ENCODE measurements at regions not wholly inside any gene's neighbourhood (a gene's known extent, or its start where the extent isn't known, plus 50 kb on each side); places are given as distances from the start of the nearest gene placed in this dataset.
A peak's percentile ranks its signal among the peaks of the same experiment; 100 is the strongest.

- no peaks in the 10 kb centered on the region for H3K27me3 ChIP-seq (replicated peaks in 1 of 7)
- H3K27ac ChIP-seq: no peak overlapping the region
- no peaks in the 10 kb centered on the region for H3K4me1 ChIP-seq
- no peak overlapping the region for H3K4me3 ChIP-seq
- no peaks in the 10 kb centered on the region for H3K36me3 ChIP-seq
- no peak for DNase-seq
- WGBS, 5 donors: 41 to 68% (median 54%) methylated on average over 2 of the region's 2 CpGs
- intact Hi-C loops (cut with DNase I; ENCODE audit: low total_unique reads): no loop called here
- peaks cover 0 to 9% (median 0%) of the 10 kb centered on the region in 8 donors for H3K9me3 ChIP-seq
- no peak for TF ChIP-seq POLR2AphosphoS5 (IDR thresholded peaks at IDR 0.05)
- no peak for TF ChIP-seq CTCF (IDR thresholded peaks at IDR 0.05 in 8 of 11, conservative IDR thresholded peaks at IDR 0.05 in 3 of 11)
- no peak for TF ChIP-seq POLR2A (IDR thresholded peaks at IDR 0.05)
These were observed 652.5 kb downstream of the AMY1C start for GRCh38 chr1:104402178-104402577.

- Histone ChIP-seq H3K9me3 (peaks cover 0 to 18% (median 6%) of the 10 kb centered on the region in 8 donors), H3K27ac (no peak overlapping the region), H3K4me1 (no peaks in the 10 kb centered on the region), H3K36me3 (no peaks in the 10 kb centered on the region), H3K4me3 (no peak overlapping the region), H3K27me3 (replicated peaks in 1 of 7) (no peaks in the 10 kb centered on the region)
- intact Hi-C loops (cut with DNase I; ENCODE audit: low total_unique reads): no loop called here
- no peak for TF ChIP-seq POLR2A (IDR thresholded peaks at IDR 0.05)
- TF ChIP-seq CTCF (IDR thresholded peaks at IDR 0.05 in 8 of 11, conservative IDR thresholded peaks at IDR 0.05 in 3 of 11): no peak
- no peak for TF ChIP-seq POLR2AphosphoS5 (IDR thresholded peaks at IDR 0.05)
- DNase-seq: no peak
- 82 to 90% (median 84%) methylated on average over 1 of the region's 1 CpG for WGBS, 5 donors
These were observed 654.2 kb downstream of the AMY1C start for GRCh38 chr1:104403883-104404282.

GRCh38 chr1:104406728-104407127 lies 657.0 kb downstream of the AMY1C start:
- H3K27ac ChIP-seq: no peak overlapping the region
- intact Hi-C loops (cut with DNase I; ENCODE audit: low total_unique reads): no loop called here
- no peaks in the 10 kb centered on the region for H3K27me3 ChIP-seq (replicated peaks in 1 of 7)
- WGBS, 5 donors: 49 to 55% (median 50%) methylated on average over 2 of the region's 2 CpGs
- H3K9me3 ChIP-seq: peaks cover 0 to 22% (median 6%) of the 10 kb centered on the region in 8 donors
- H3K4me1 ChIP-seq: no peaks in the 10 kb centered on the region
- no peaks in the 10 kb centered on the region for H3K36me3 ChIP-seq
- H3K4me3 ChIP-seq: no peak overlapping the region
- TF ChIP-seq POLR2AphosphoS5 (IDR thresholded peaks at IDR 0.05) (no peak), CTCF (IDR thresholded peaks at IDR 0.05 in 8 of 11, conservative IDR thresholded peaks at IDR 0.05 in 3 of 11) (no peak), POLR2A (IDR thresholded peaks at IDR 0.05) (no peak)
- no peak for DNase-seq

- DNase-seq: peak; percentile 53
- Histone ChIP-seq H3K27me3 (replicated peaks in 1 of 7) (no peaks in the 10 kb centered on the region), H3K36me3 (no peaks in the 10 kb centered on the region), H3K4me3 (no peak overlapping the region), H3K27ac (no peak overlapping the region), H3K4me1 (no peaks in the 10 kb centered on the region), H3K9me3 (peaks cover 0 to 22% (median 6%) of the 10 kb centered on the region in 8 donors)
- WGBS, 5 donors: 75 to 89% (median 80%) methylated on average over 8 of the region's 8 CpGs
- TF ChIP-seq CTCF (IDR thresholded peaks at IDR 0.05 in 8 of 11, conservative IDR thresholded peaks at IDR 0.05 in 3 of 11) (no peak), POLR2A (IDR thresholded peaks at IDR 0.05) (no peak), POLR2AphosphoS5 (IDR thresholded peaks at IDR 0.05) (no peak)
- intact Hi-C loops (cut with DNase I; ENCODE audit: low total_unique reads): no loop called here
These were observed 658.6 kb downstream of the AMY1C start for GRCh38 chr1:104408268-104408667.
